PC-3 (cell line): ENCODE measurements at regions not wholly inside any gene's neighbourhood (a gene's known extent, or its start where the extent isn't known, plus 50 kb on each side); places are given as distances from the start of the nearest gene placed in this dataset.

Source experiments
- CTCF ChIP-seq: fragments of 300-600 bp; sonication (generic); conservative IDR thresholded peaks from 2 replicates; pipeline ENCODE4 v1.5.1; 2017; ENCODE audit warnings: antibody characterized with exemption, low read depth, mild to moderate bottlenecking, low read length
- EZH2 ChIP-seq: fragments of 300-600 bp; sonication (generic); IDR thresholded peaks from one replicate; pipeline ENCODE4 v1.6.1; 2017; ENCODE audit warnings: antibody characterized with exemption, mild to moderate bottlenecking, low read length; ENCODE audit not compliant: unreplicated experiment

GRCh38 chr5:17888155-17888554 is 253.9 kb downstream of the TAF11L14 start:
- TF ChIP-seq CTCF (no peak), EZH2 (no peak)
